SK-N-SH treated with all-trans-retinoic acid at 6 μM for 48 hours (cell line): ENCODE measurements at regions not wholly inside any gene's neighbourhood (a gene's known extent, or its start where the extent isn't known, plus 50 kb on each side); places are given as distances from the start of the nearest gene placed in this dataset.

Experiments
- ATAC-seq: fragments of 200-7000 bp; cut with Tn5 transposase; 3 replicates; pipeline ENCODE4 v1.9.1; 2020; ENCODE audit warnings: mild to moderate bottlenecking, moderate library complexity
- ARNTL ChIP-seq: fragments of 450-650 bp; formaldehyde crosslinking; IDR thresholded peaks from 2 replicates; pipeline ENCODE4 v1.5.0; 2020; ENCODE audit warnings: low read depth, mild to moderate bottlenecking, moderate library complexity, borderline replicate concordance
- CSDC2 ChIP-seq: fragments of 250-450 bp; sonication (Bioruptor Pico); IDR thresholded peaks from 2 replicates; pipeline ENCODE4 v1.5.0; 2020; ENCODE audit warnings: mild to moderate bottlenecking, moderate library complexity
- ESRRG ChIP-seq: fragments of 250-450 bp; sonication (Bioruptor Pico); IDR thresholded peaks from 2 replicates; pipeline ENCODE4 v1.6.1; 2021; ENCODE audit warnings: mild to moderate bottlenecking
- GLIS3 ChIP-seq: fragments of 250-450 bp; sonication (Bioruptor Pico); IDR thresholded peaks from 2 replicates; pipeline ENCODE4 v1.5.0; 2020; ENCODE audit warnings: mild to moderate bottlenecking, moderate library complexity
- ISL1 ChIP-seq: fragments of 250-450 bp; sonication (Bioruptor Pico); IDR thresholded peaks from 2 replicates; pipeline ENCODE4 v2.1.2; 2022; ENCODE audit warnings: mild to moderate bottlenecking, moderate library complexity
- OSR1 ChIP-seq: fragments of 250-450 bp; sonication (Bioruptor Pico); IDR thresholded peaks from 2 replicates; pipeline ENCODE4 v1.8.0; 2022; ENCODE audit warnings: moderate library complexity, mild to moderate bottlenecking, inconsistent platforms
- PPARA ChIP-seq: fragments of 250-450 bp; sonication (Bioruptor Pico); IDR thresholded peaks from 2 replicates; pipeline ENCODE4 v1.5.0; 2020; ENCODE audit warnings: mild to moderate bottlenecking, borderline replicate concordance
- RARB ChIP-seq: fragments of 250-450 bp; sonication (Bioruptor Pico); IDR thresholded peaks from 2 replicates; pipeline ENCODE4 v1.8.0; 2021; ENCODE audit warnings: mild to moderate bottlenecking, moderate library complexity
- TCF4 ChIP-seq: fragments of 250-450 bp; sonication (Bioruptor Pico); IDR thresholded peaks from 2 replicates; pipeline ENCODE4 v1.8.0; 2021; ENCODE audit warnings: mild to moderate bottlenecking, moderate library complexity, borderline replicate concordance
- TOX ChIP-seq: fragments of 250-450 bp; sonication (Bioruptor Pico); IDR thresholded peaks from 2 replicates; pipeline ENCODE4 v1.8.0; 2021; ENCODE audit warnings: mild to moderate bottlenecking, moderate library complexity, borderline replicate concordance
- ZC3H10 ChIP-seq: fragments of 250-450 bp; sonication (Bioruptor Pico); IDR thresholded peaks from 2 replicates; pipeline ENCODE4 v1.5.1; 2021; ENCODE audit warnings: mild to moderate bottlenecking, moderate library complexity
- ZFP3 ChIP-seq: fragments of 250-450 bp; sonication (Bioruptor Pico); IDR thresholded peaks from 2 replicates; pipeline ENCODE4 v1.5.0; 2020; ENCODE audit warnings: mild to moderate bottlenecking, moderate library complexity
- ZFP30 ChIP-seq: fragments of 450-650 bp; formaldehyde crosslinking; IDR thresholded peaks from 2 replicates; pipeline ENCODE4 v1.5.0; 2022; ENCODE audit warnings: mild to moderate bottlenecking, moderate library complexity
- ZNF565 ChIP-seq: fragments of 450-650 bp; formaldehyde crosslinking; conservative IDR thresholded peaks from 2 replicates; pipeline ENCODE4 v1.5.0; 2020; ENCODE audit warnings: low read depth, mild to moderate bottlenecking, moderate library complexity
- ZNF70 ChIP-seq: fragments of 450-650 bp; formaldehyde crosslinking; IDR thresholded peaks from 2 replicates; pipeline ENCODE4 v1.5.0; 2020; ENCODE audit warnings: mild to moderate bottlenecking, moderate library complexity
- TF ChIP-seq, protein P1 (sequence below): fragments of 250-450 bp; sonication (Bioruptor Pico); IDR thresholded peaks from 2 replicates; pipeline ENCODE4 v1.5.1; 2020; ENCODE audit warnings: low read depth, mild to moderate bottlenecking, moderate library complexity
- TF ChIP-seq, protein P2 (sequence below): fragments of 250-450 bp; sonication (Bioruptor Pico); IDR thresholded peaks from 2 replicates; pipeline ENCODE4 v1.5.1; 2021; ENCODE audit warnings: mild to moderate bottlenecking, moderate library complexity
- TF ChIP-seq, protein P3 (sequence below): fragments of 250-450 bp; sonication (Bioruptor Pico); IDR thresholded peaks from 2 replicates; pipeline ENCODE4 v1.5.0; 2020; ENCODE audit warnings: mild to moderate bottlenecking, moderate library complexity
- TF ChIP-seq, protein P4 (sequence below): fragments of 250-450 bp; sonication (Bioruptor Pico); IDR thresholded peaks from 2 replicates; pipeline ENCODE4 v1.8.0; 2020; ENCODE audit warnings: mild to moderate bottlenecking, moderate library complexity, borderline replicate concordance
- TF ChIP-seq, protein P5 (sequence below): fragments of 250-450 bp; sonication (Bioruptor Pico); IDR thresholded peaks from 2 replicates; pipeline ENCODE4 v1.8.0; 2021; ENCODE audit warnings: low read depth, mild to moderate bottlenecking, moderate library complexity, borderline replicate concordance

DNA sequence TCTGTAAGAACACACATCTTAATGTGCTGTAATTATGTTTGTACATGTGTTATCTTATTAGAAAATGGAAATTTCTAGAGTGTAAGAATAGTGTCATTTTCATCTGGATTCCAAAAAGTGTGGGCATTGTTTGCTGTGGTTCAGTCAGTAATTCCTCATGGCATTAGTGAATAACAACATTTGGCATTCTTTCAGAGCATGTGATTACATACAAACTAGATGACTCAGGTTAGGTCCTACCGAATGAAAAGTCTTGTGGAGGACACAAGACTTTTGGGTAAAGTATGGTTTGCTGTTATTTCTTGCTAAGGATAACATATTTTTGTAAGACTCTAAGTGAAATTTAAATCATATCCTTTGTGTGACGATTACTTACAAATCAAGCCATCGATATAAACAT, 593.1 kb upstream of the NRXN1 start (continued):
- TF ChIP-seq, protein P1, sequence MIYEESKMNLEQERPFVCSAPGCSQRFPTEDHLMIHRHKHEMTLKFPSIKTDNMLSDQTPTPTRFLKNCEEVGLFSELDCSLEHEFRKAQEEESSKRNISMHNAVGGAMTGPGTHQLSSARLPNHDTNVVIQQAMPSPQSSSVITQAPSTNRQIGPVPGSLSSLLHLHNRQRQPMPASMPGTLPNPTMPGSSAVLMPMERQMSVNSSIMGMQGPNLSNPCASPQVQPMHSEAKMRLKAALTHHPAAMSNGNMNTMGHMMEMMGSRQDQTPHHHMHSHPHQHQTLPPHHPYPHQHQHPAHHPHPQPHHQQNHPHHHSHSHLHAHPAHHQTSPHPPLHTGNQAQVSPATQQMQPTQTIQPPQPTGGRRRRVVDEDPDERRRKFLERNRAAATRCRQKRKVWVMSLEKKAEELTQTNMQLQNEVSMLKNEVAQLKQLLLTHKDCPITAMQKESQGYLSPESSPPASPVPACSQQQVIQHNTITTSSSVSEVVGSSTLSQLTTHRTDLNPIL (CRISPR knock-in tag): no peak
- TF ChIP-seq CSDC2 (CRISPR knock-in tag) (no peak), PPARA (no peak), ZC3H10 (CRISPR knock-in tag) (no peak), OSR1 (CRISPR knock-in tag) (no peak), ISL1 (no peak), TCF4 (no peak)

DNA sequence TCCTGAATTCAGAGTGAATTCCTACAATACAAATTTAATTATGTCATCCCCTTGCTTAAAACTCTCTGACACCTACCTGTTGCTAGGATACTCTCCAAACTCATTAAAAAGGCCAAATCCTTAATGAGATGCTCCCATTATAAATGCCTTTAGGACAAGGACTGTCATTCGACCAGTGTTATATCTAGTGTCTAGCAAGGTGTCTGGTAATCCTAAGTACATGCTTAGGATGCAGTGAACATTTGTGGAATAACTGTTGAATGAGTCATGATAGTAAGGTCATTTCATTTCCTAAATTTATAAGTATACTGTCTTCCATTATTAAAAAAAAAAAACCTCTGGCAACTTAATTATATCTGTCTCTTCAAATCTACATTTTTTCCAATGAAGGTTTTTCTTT, 588.9 kb upstream of the NRXN1 start:
- ATAC-seq: no peak; the same call in 2 of the 3 replicates
- TF ChIP-seq RARB (CRISPR knock-in tag) (no peak), TCF4 (no peak), ZNF565 (CRISPR knock-in tag) (no peak), OSR1 (CRISPR knock-in tag) (no peak), ZFP3 (CRISPR knock-in tag) (no peak), ZNF70 (CRISPR knock-in tag) (no peak), CSDC2 (CRISPR knock-in tag) (no peak), ARNTL (CRISPR knock-in tag) (no peak), ESRRG (CRISPR knock-in tag) (no peak), TOX (CRISPR knock-in tag) (no peak), ZFP30 (CRISPR knock-in tag) (no peak), ZC3H10 (CRISPR knock-in tag) (no peak), GLIS3 (CRISPR knock-in tag) (no peak)
- TF ChIP-seq, protein P1 (CRISPR knock-in tag): no peak
- TF ChIP-seq, protein P2, sequence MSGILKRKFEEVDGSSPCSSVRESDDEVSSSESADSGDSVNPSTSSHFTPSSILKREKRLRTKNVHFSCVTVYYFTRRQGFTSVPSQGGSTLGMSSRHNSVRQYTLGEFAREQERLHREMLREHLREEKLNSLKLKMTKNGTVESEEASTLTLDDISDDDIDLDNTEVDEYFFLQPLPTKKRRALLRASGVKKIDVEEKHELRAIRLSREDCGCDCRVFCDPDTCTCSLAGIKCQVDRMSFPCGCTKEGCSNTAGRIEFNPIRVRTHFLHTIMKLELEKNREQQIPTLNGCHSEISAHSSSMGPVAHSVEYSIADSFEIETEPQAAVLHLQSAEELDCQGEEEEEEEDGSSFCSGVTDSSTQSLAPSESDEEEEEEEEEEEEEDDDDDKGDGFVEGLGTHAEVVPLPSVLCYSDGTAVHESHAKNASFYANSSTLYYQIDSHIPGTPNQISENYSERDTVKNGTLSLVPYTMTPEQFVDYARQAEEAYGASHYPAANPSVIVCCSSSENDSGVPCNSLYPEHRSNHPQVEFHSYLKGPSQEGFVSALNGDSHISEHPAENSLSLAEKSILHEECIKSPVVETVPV (CRISPR knock-in tag): no peak
- TF ChIP-seq, protein P3, sequence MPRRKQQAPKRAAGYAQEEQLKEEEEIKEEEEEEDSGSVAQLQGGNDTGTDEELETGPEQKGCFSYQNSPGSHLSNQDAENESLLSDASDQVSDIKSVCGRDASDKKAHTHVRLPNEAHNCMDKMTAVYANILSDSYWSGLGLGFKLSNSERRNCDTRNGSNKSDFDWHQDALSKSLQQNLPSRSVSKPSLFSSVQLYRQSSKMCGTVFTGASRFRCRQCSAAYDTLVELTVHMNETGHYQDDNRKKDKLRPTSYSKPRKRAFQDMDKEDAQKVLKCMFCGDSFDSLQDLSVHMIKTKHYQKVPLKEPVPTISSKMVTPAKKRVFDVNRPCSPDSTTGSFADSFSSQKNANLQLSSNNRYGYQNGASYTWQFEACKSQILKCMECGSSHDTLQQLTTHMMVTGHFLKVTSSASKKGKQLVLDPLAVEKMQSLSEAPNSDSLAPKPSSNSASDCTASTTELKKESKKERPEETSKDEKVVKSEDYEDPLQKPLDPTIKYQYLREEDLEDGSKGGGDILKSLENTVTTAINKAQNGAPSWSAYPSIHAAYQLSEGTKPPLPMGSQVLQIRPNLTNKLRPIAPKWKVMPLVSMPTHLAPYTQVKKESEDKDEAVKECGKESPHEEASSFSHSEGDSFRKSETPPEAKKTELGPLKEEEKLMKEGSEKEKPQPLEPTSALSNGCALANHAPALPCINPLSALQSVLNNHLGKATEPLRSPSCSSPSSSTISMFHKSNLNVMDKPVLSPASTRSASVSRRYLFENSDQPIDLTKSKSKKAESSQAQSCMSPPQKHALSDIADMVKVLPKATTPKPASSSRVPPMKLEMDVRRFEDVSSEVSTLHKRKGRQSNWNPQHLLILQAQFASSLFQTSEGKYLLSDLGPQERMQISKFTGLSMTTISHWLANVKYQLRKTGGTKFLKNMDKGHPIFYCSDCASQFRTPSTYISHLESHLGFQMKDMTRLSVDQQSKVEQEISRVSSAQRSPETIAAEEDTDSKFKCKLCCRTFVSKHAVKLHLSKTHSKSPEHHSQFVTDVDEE (CRISPR knock-in tag): no peak
- TF ChIP-seq, protein P4, sequence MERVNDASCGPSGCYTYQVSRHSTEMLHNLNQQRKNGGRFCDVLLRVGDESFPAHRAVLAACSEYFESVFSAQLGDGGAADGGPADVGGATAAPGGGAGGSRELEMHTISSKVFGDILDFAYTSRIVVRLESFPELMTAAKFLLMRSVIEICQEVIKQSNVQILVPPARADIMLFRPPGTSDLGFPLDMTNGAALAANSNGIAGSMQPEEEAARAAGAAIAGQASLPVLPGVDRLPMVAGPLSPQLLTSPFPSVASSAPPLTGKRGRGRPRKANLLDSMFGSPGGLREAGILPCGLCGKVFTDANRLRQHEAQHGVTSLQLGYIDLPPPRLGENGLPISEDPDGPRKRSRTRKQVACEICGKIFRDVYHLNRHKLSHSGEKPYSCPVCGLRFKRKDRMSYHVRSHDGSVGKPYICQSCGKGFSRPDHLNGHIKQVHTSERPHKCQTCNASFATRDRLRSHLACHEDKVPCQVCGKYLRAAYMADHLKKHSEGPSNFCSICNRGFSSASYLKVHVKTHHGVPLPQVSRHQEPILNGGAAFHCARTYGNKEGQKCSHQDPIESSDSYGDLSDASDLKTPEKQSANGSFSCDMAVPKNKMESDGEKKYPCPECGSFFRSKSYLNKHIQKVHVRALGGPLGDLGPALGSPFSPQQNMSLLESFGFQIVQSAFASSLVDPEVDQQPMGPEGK (CRISPR knock-in tag): no peak
- TF ChIP-seq, all 23 proteins: peak for 0

DNA sequence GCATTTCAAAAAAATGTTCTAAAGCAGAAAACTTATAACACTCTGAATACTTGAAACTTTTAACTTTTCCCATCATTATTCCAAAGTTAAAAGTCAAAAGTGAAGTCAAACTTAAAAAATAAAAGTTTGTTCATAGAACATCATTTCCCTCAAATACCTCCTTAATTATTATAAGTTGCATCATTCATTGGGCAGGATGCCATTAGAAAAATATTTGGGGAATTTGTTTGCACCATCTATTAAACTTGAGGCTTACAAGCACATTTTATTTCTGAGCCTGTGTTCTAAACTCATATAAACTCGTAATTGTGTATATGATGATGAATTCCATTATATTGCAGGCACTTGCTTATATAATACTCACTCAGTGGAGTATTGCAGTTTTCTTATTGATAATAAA, 588.0 kb upstream of the NRXN1 start:
- no peak for ATAC-seq
- TF ChIP-seq TOX (CRISPR knock-in tag): no peak

DNA sequence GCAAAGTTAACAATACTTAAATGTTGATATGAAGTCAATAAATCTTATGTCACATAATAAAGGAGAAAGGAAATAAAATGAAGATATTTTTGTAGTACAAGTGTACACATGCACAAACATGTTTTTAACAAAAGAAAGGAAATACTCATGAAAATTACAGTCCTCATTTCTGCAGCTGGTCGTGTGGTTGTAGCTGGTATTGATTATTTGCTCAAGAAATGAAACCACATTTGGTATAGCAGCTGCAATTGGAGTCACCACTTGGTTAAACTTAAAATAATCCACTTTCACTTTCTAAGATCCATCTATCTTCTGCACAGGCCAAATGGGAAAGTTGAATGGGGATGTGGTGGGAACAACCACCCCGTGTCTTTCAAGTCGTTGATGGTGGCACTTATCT, 580.5 kb upstream of the NRXN1 start:
- ATAC-seq: no peak
- TF ChIP-seq, protein P5, sequence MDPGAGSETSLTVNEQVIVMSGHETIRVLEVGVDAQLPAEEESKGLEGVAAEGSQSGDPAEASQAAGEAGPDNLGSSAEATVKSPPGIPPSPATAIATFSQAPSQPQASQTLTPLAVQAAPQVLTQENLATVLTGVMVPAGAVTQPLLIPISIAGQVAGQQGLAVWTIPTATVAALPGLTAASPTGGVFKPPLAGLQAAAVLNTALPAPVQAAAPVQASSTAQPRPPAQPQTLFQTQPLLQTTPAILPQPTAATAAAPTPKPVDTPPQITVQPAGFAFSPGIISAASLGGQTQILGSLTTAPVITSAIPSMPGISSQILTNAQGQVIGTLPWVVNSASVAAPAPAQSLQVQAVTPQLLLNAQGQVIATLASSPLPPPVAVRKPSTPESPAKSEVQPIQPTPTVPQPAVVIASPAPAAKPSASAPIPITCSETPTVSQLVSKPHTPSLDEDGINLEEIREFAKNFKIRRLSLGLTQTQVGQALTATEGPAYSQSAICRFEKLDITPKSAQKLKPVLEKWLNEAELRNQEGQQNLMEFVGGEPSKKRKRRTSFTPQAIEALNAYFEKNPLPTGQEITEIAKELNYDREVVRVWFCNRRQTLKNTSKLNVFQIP (CRISPR knock-in tag): no peak
- TF ChIP-seq ZNF565 (CRISPR knock-in tag) (no peak), TCF4 (no peak)
- TF ChIP-seq, protein P4 (CRISPR knock-in tag): no peak
